ENCODE measurements at regions not wholly inside any gene's neighbourhood (a gene's known extent, or its start where the extent isn't known, plus 50 kb on each side); places are given as distances from the start of the nearest gene placed in this dataset.

DNA sequence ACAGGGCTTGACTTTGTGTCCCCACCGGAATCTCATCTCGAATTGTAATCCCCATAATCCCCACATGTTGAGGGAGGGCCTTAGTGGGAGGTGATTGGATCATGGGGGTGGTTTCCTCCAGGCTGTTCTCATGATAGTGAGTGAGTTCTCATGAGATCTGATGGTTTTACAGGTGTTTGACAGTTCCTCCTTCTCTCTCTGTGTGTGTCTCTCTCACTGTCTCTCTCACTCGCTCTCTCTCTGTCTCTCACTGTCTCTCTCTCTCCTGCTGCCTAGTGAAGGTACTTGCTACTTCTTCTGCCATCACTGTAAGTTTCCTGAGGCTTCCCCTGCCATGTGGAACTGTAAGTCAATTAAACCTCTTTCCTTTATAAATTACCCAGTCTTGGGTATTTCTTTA lies 289.8 kb upstream of the HABP2 start:
- Histone ChIP-seq H3K27ac (ENCODE audit: low read depth, low read length) (no peak overlapping the region), H3K9ac (ENCODE audit: low read length) (no peak overlapping the region), H3K4me3 (ENCODE audit: low read length) (no peak overlapping the region), H3K4me1 (ENCODE audit: control insufficient read depth, insufficient read depth, low read length) (peaks cover 2% of the 10 kb centered on the region), H3K27me3 (ENCODE audit: control insufficient read depth, insufficient read depth, low read length) (no peaks in the 10 kb centered on the region), H3K36me3 (ENCODE audit: control insufficient read depth, insufficient read depth, low read length) (no peaks in the 10 kb centered on the region)

DNA sequence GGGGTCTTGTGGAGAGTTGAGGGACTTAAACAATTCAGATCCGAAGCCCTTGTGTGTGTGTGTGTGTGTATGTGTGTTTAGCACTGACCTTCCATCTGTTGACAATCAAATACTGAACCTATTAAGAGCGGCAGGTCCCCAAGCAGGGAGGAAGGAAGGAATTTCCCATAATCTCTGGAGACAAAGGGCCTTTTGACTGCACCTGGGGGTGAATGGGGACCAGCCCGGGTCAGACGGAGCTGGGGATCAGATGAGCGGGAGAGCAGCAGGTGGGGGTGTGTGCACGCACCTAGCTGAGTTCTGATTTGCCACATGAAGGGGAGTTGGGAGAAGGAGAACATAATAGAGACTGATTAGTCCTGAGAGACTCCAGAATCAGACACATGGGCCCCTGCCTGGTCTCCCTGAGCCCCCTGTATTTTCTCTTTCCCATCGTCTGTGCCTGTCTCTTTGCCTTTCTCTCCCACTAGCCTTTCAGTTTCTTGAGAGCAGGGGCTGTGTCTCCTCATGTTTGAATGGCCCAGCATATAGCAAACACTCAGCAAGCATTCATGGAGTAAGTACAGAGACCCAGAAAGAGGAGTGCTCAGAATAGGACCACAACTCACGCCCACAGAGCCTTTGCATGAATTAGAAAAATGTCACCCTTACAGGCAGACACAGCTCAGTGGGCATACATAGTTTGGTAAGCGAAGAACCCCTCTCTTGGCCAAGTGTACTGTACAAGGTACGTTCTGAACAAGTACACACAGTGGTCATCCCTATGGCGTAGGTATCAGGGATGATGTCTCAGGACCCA lies 288.3 kb upstream of the HABP2 start:
- Histone ChIP-seq H3K27ac (ENCODE audit: low read depth, low read length) (no peak overlapping the region), H3K36me3 (ENCODE audit: control insufficient read depth, insufficient read depth, low read length) (no peaks in the 10 kb centered on the region), H3K9ac (ENCODE audit: low read length) (no peak overlapping the region), H3K4me3 (ENCODE audit: low read length) (no peak overlapping the region), H3K27me3 (ENCODE audit: control insufficient read depth, insufficient read depth, low read length) (no peaks in the 10 kb centered on the region), H3K4me1 (ENCODE audit: control insufficient read depth, insufficient read depth, low read length) (peaks cover 2% of the 10 kb centered on the region)

DNA sequence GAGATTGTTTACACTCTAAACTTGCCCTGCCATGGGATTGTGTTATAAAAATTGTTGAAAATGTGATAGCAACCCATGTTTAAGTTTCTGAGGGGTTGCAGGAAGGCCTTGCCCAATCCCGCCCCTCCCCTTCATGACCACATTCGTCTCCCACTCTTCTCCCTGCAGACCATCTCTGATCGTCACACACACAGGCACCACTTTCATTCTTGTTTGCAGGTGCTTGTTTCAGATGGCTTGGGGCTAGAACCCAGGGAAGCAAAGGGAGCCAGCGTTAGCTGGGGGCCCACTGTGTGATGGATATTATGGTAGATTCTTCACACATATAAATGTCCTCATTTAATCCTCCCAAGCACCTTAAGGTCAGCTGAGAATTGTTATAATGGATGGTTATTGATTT lies 286.7 kb upstream of the HABP2 start:
- Histone ChIP-seq H3K27ac (ENCODE audit: low read depth, low read length) (no peak overlapping the region), H3K9ac (ENCODE audit: low read length) (no peak overlapping the region), H3K4me3 (ENCODE audit: low read length) (no peak overlapping the region), H3K36me3 (ENCODE audit: control insufficient read depth, insufficient read depth, low read length) (no peaks in the 10 kb centered on the region), H3K4me1 (ENCODE audit: control insufficient read depth, insufficient read depth, low read length) (peaks cover 2% of the 10 kb centered on the region), H3K27me3 (ENCODE audit: control insufficient read depth, insufficient read depth, low read length) (no peaks in the 10 kb centered on the region)

DNA sequence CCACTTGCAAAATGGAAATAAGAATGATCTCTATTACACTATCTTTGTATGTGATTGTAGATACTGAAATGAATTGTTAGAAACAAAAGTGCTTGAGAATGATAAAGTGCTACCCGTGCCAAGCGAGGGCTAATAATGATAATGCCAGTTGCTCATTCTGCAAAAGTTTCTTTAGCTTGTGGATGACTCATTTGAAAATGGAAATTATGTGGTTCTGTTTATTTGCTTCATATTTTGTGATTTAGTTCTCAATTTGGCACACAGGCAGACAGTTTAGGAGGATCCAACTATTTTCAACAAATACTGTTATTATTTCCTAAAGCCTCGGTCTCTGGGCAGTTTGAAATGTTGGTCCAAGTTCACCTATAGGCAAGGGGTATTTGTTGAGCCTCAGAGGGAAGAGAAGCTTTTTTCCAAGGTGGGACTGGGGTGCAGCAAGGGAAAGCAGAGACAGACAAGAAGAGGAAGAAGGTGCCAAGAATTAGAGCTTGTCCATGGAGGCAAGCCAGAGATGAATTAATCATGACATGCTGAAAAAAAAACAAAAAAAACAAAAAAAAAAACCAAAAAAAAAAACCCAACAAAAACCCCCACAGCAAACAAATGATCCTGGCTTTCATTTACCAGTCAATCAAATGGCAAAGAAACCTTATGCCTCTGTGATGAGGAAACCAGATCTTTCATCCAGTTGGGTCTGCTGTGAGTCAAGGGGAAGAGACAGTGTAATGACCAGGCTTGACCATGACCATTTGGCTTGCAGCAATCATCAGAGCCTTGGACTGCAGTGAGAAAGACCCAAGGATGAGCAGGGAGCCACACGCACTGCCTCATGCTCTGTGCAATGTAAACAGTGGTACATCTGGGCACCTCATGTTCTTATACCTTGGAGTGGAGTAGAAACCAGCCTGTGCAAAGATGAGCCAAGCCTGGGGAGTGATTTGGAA lies 285.0 kb upstream of the HABP2 start:
- H3K27ac ChIP-seq (ENCODE audit: low read depth, low read length), result no peak overlapping the region
- H3K36me3 ChIP-seq (ENCODE audit: control insufficient read depth, insufficient read depth, low read length), result no peaks in the 10 kb centered on the region
- peaks cover 5% of the 10 kb centered on the region for H3K4me1 ChIP-seq (ENCODE audit: control insufficient read depth, insufficient read depth, low read length)
- H3K4me3 ChIP-seq (ENCODE audit: low read length), result no peak overlapping the region
- no peaks in the 10 kb centered on the region for H3K27me3 ChIP-seq (ENCODE audit: control insufficient read depth, insufficient read depth, low read length)
- no peak overlapping the region for H3K9ac ChIP-seq (ENCODE audit: low read length)

DNA sequence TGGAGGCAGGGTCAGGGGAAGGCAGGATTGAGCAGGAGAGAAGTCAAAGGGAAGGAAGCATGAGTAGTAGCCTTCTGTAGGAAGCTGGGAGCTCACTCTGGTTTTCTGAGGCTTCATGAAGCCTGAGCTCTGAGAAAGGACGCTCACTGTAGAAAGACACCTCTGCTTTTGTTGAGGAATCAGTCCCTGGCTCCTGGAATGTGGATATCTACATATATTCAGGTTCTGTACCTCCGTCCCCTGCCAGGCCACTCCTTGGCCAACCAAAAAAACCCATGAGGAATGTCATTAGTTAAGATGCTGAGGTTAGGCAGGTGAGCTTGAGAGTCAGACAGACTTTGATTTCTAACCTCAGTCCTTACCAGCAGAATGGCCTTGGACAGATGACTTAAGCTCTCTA lies 283.5 kb upstream of the HABP2 start:
- H3K27ac ChIP-seq (ENCODE audit: low read depth, low read length), result no peak overlapping the region
- H3K36me3 ChIP-seq (ENCODE audit: control insufficient read depth, insufficient read depth, low read length), result no peaks in the 10 kb centered on the region
- H3K4me1 ChIP-seq (ENCODE audit: control insufficient read depth, insufficient read depth, low read length), result peaks cover 5% of the 10 kb centered on the region
- no peak overlapping the region for H3K4me3 ChIP-seq (ENCODE audit: low read length)
- H3K27me3 ChIP-seq (ENCODE audit: control insufficient read depth, insufficient read depth, low read length), result no peaks in the 10 kb centered on the region
- no peak overlapping the region for H3K9ac ChIP-seq (ENCODE audit: low read length)

GRCh38 chr10:113272511-113272910 lies 280.3 kb upstream of the HABP2 start:
- peaks cover 3% of the 10 kb centered on the region for H3K4me1 ChIP-seq (ENCODE audit: control insufficient read depth, insufficient read depth, low read length)
- H3K9ac ChIP-seq (ENCODE audit: low read length), result no peak overlapping the region
- H3K27me3 ChIP-seq (ENCODE audit: control insufficient read depth, insufficient read depth, low read length), result no peaks in the 10 kb centered on the region
- H3K27ac ChIP-seq (ENCODE audit: low read depth, low read length), result no peak overlapping the region
- no peak overlapping the region for H3K4me3 ChIP-seq (ENCODE audit: low read length)
- no peaks in the 10 kb centered on the region for H3K36me3 ChIP-seq (ENCODE audit: control insufficient read depth, insufficient read depth, low read length)

DNA sequence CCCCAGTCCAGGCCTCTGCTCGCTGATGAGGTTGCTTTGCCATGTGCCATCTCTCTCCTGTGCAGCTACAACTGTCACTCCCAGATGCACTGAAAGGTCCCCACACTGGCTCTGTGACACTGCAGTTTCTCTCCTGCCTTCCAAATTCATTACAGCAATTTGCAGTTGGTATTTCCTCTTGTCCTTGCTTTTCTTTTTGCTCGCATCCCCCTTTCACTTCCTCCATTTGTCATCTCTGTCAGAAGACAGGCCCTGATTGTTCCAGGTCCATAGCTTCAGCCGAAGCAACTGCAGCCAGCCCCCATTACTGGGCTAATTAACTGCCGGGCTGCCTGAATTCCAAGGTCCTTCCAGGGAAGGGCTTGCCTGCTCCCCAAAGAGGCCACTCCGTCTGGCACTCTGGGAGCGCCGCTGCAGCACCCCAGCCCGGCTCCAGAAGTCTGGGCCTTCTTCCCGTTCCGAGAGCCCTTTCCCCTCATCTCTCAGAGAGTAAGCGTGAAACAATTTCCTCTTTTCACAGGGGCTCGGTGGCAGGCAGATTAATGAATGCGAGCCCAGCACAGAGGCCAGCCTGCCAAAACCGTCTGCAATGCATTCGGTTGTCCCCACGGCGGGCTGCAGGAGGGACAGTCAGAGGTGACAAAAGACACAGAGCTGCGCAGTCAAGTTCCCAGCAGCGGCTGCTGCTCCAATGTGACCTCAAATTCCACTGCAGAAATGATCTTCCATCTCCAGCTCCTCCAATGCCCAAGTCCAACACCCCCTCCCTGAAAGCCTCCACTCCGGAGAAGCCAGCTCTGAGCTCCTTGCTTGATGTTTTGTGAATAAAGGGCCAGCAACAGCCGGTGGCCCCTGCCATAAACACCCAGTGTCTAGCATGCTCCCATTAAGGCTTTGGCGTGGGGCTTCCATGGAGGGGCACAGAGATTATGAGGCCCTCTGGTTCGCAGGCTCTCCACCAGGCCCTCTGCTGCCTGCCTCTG lies 279.4 kb upstream of the HABP2 start:
- Histone ChIP-seq H3K27me3 (ENCODE audit: control insufficient read depth, insufficient read depth, low read length) (no peaks in the 10 kb centered on the region), H3K4me1 (ENCODE audit: control insufficient read depth, insufficient read depth, low read length) (peaks cover 3% of the 10 kb centered on the region), H3K27ac (ENCODE audit: low read depth, low read length) (peak overlapping the region; percentile 26), H3K4me3 (ENCODE audit: low read length) (no peak overlapping the region), H3K36me3 (ENCODE audit: control insufficient read depth, insufficient read depth, low read length) (no peaks in the 10 kb centered on the region), H3K9ac (ENCODE audit: low read length) (no peak overlapping the region)

- Histone ChIP-seq H3K4me3 (ENCODE audit: low read length) (no peak overlapping the region), H3K27me3 (ENCODE audit: control insufficient read depth, insufficient read depth, low read length) (no peaks in the 10 kb centered on the region), H3K4me1 (ENCODE audit: control insufficient read depth, insufficient read depth, low read length) (peaks cover 3% of the 10 kb centered on the region), H3K36me3 (ENCODE audit: control insufficient read depth, insufficient read depth, low read length) (no peaks in the 10 kb centered on the region), H3K9ac (ENCODE audit: low read length) (no peak overlapping the region), H3K27ac (ENCODE audit: low read depth, low read length) (peak overlapping the region; percentile 30)
Measured at GRCh38 chr10:113274176-113274829, 278.6 kb upstream of the HABP2 start.

DNA sequence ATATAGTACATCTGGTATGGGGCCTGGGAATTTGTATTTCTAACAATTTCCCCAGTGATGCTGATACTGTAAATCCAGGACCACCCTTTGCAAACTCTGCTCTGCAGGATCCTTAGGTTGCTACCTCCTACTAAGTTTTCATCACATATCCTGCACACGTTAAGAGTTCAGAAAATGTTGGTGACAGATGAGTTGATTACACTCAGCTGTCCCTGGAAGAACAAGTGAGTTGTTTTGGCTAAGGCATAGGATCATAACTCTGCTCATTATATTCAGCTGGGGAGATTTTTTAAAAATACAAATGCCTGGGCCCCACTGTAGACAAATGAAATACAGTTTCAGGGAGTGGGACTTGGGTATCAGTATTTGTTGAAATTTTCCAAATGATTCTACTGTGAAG lies 274.6 kb upstream of the HABP2 start:
- Histone ChIP-seq H3K36me3 (ENCODE audit: control insufficient read depth, insufficient read depth, low read length) (no peaks in the 10 kb centered on the region), H3K27me3 (ENCODE audit: control insufficient read depth, insufficient read depth, low read length) (no peaks in the 10 kb centered on the region), H3K4me3 (ENCODE audit: low read length) (no peak overlapping the region), H3K4me1 (ENCODE audit: control insufficient read depth, insufficient read depth, low read length) (no peaks in the 10 kb centered on the region), H3K9ac (ENCODE audit: low read length) (no peak overlapping the region), H3K27ac (ENCODE audit: low read depth, low read length) (no peak overlapping the region)

- Histone ChIP-seq H3K9ac (ENCODE audit: low read length) (no peak overlapping the region), H3K27me3 (ENCODE audit: control insufficient read depth, insufficient read depth, low read length) (no peaks in the 10 kb centered on the region), H3K4me3 (ENCODE audit: low read length) (no peak overlapping the region), H3K27ac (ENCODE audit: low read depth, low read length) (no peak overlapping the region), H3K4me1 (ENCODE audit: control insufficient read depth, insufficient read depth, low read length) (no peaks in the 10 kb centered on the region), H3K36me3 (ENCODE audit: control insufficient read depth, insufficient read depth, low read length) (no peaks in the 10 kb centered on the region)
Measured at GRCh38 chr10:113278664-113279063, 274.2 kb upstream of the HABP2 start.

GRCh38 chr10:113279262-113279661 lies 273.6 kb upstream of the HABP2 start:
- H3K4me3 ChIP-seq (ENCODE audit: low read length), result no peak overlapping the region
- no peaks in the 10 kb centered on the region for H3K36me3 ChIP-seq (ENCODE audit: control insufficient read depth, insufficient read depth, low read length)
- H3K27me3 ChIP-seq (ENCODE audit: control insufficient read depth, insufficient read depth, low read length), result no peaks in the 10 kb centered on the region
- H3K9ac ChIP-seq (ENCODE audit: low read length), result no peak overlapping the region
- no peaks in the 10 kb centered on the region for H3K4me1 ChIP-seq (ENCODE audit: control insufficient read depth, insufficient read depth, low read length)
- no peak overlapping the region for H3K27ac ChIP-seq (ENCODE audit: low read depth, low read length)

All from rectal smooth muscle tissue (tissue), 1 donor.